Liver (tissue), 8 donors: ENCODE measurements at regions not wholly inside any gene's neighbourhood (a gene's known extent, or its start where the extent isn't known, plus 50 kb on each side); places are given as distances from the start of the nearest gene placed in this dataset.

ENCODE experiments used
- DNase-seq: peaks from one replicate; pipeline ENCODE4 v3.0.0-alpha.2; 2017; ENCODE audit warnings: low spot score
- H3K27ac ChIP-seq, 2 donors: one replicate each; pipeline ENCODE4 v1.7.0; 2013; ENCODE audit warnings: inconsistent platforms in 2 of 2, low read length in 2 of 2, control low read depth in 1 of 2, low read depth in 1 of 2, mild to moderate bottlenecking in 1 of 2
- H3K27me3 ChIP-seq, 4 donors: one replicate each; pipeline versions ENCODE4 v1.6.1 to v1.7.0; 2013; ENCODE audit warnings: low read length in 3 of 4, inconsistent platforms in 1 of 4, mild to moderate bottlenecking in 1 of 4, moderate library complexity in 1 of 4; ENCODE audit not compliant: control insufficient read depth in 4 of 4, insufficient read depth in 4 of 4
- H3K36me3 ChIP-seq, 4 donors: one replicate each; pipeline versions ENCODE4 v1.6.1 to v1.7.0; 2013; ENCODE audit warnings: low read length in 3 of 4, mild to moderate bottlenecking in 3 of 4, low read depth in 1 of 4, moderate library complexity in 1 of 4; ENCODE audit not compliant: control insufficient read depth in 4 of 4, insufficient read depth in 3 of 4
- H3K4me1 ChIP-seq, 4 donors: one replicate each; pipeline versions ENCODE4 v1.6.1 to v1.7.0; 2013; ENCODE audit warnings: low read length in 3 of 4, mild to moderate bottlenecking in 3 of 4, moderate library complexity in 1 of 4; ENCODE audit not compliant: control insufficient read depth in 4 of 4, insufficient read depth in 4 of 4
- H3K4me3 ChIP-seq, 3 donors: one replicate each; pipeline versions ENCODE4 v1.6.1 to v1.7.0; 2013; ENCODE audit warnings: low read length in 3 of 3, control low read depth in 1 of 3, low read depth in 1 of 3, mild to moderate bottlenecking in 1 of 3
- H3K9ac ChIP-seq, 2 donors: one replicate each; pipeline ENCODE4 v1.7.0; 2013; ENCODE audit warnings: low read length in 2 of 2, mild to moderate bottlenecking in 2 of 2, moderate library complexity in 2 of 2, control low read depth in 1 of 2, low read depth in 1 of 2
- H3K9me3 ChIP-seq, 4 donors: one replicate each; pipeline versions ENCODE4 v1.6.1 to v1.7.0; 2013; ENCODE audit warnings: low read length in 3 of 4; ENCODE audit not compliant: control insufficient read depth in 4 of 4
- EGR1 ChIP-seq, 2 donors: IDR thresholded peaks; 2 replicates each; pipeline ENCODE4 v1.6.1; 2016 to 2018; ENCODE audit warnings: antibody characterized with exemption in 2 of 2, low read depth in 2 of 2
- FOXA1 ChIP-seq: IDR thresholded peaks from 2 replicates; pipeline ENCODE4 v1.6.1; 2016; ENCODE audit warnings: antibody characterized with exemption
- FOXA2 ChIP-seq: IDR thresholded peaks from 2 replicates; pipeline ENCODE4 v1.6.1; 2016; ENCODE audit warnings: antibody characterized with exemption
- GABPA ChIP-seq, 2 donors: IDR thresholded peaks in 1 of 2; conservative IDR thresholded peaks in 1 of 2; 2 replicates each; pipeline ENCODE4 v1.6.1; 2016; ENCODE audit warnings: antibody characterized with exemption in 2 of 2, mild to moderate bottlenecking in 1 of 2, moderate library complexity in 1 of 2
- HNF4A ChIP-seq, 2 donors: conservative IDR thresholded peaks; 2 replicates each; pipeline ENCODE4 v1.6.1; 2016; ENCODE audit warnings: antibody characterized with exemption in 2 of 2, mild to moderate bottlenecking in 2 of 2
- HNF4G ChIP-seq: IDR thresholded peaks from 2 replicates; pipeline ENCODE4 v1.6.1; 2016; ENCODE audit warnings: antibody characterized with exemption
- JUND ChIP-seq, 2 donors: IDR thresholded peaks; 2 replicates each; pipeline ENCODE4 v1.6.1; 2016; ENCODE audit warnings: antibody characterized with exemption in 2 of 2
- NR2F2 ChIP-seq: IDR thresholded peaks from 2 replicates; pipeline ENCODE4 v1.6.1; 2016; ENCODE audit warnings: antibody characterized with exemption
- RAD21 ChIP-seq, 2 donors: IDR thresholded peaks; 2 replicates each; pipeline ENCODE4 v1.6.1; 2016; ENCODE audit warnings: antibody characterized with exemption in 2 of 2, mild to moderate bottlenecking in 2 of 2
- RXRA ChIP-seq, 2 donors: IDR thresholded peaks; 2 replicates each; pipeline ENCODE4 v1.6.1; 2017 to 2018; ENCODE audit warnings: antibody characterized with exemption in 2 of 2, mild to moderate bottlenecking in 1 of 2
- SP1 ChIP-seq: IDR thresholded peaks from 2 replicates; pipeline ENCODE4 v1.6.1; 2018; ENCODE audit warnings: antibody characterized with exemption, mild to moderate bottlenecking
- TAF1 ChIP-seq: conservative IDR thresholded peaks from 2 replicates; pipeline ENCODE4 v1.6.1; 2016; ENCODE audit warnings: antibody characterized with exemption, mild to moderate bottlenecking
- YY1 ChIP-seq: IDR thresholded peaks from 2 replicates; pipeline ENCODE4 v1.6.1; 2016; ENCODE audit warnings: antibody characterized with exemption, mild to moderate bottlenecking
- WGBS: extraction: QIAGEN DNeasy Blood & Tissue Kit; methylation state at CpG from one replicate; pipeline ENCODE4 v1.1.7; 2013; 5-methylcytosine and 5-hydroxymethylcytosine counted together
- TF ChIP-seq, protein P1 (sequence below): fragments of 150-350 bp; IDR thresholded peaks from 2 replicates; pipeline ENCODE4 v1.5.1; 2017; ENCODE audit warnings: improper control_type of control experiment, low read depth, low read length; ENCODE audit not compliant: missing input control
- TF ChIP-seq, protein P2 (sequence below): IDR thresholded peaks from 2 replicates; pipeline ENCODE4 v1.6.1; 2016; ENCODE audit warnings: antibody characterized with exemption
- TF ChIP-seq, protein P3 (sequence below): IDR thresholded peaks from 2 replicates; pipeline ENCODE4 v1.6.1; 2016; ENCODE audit warnings: antibody characterized with exemption
- TF ChIP-seq, protein P4 (sequence below): IDR thresholded peaks from 2 replicates; pipeline ENCODE4 v1.6.1; 2016; ENCODE audit warnings: antibody characterized with exemption, mild to moderate bottlenecking
- donor health status: healthy.
- donor health status: healthy.
- donor health status: healthy.
- donor health status: healthy.
- donor health status: healthy.

DNA sequence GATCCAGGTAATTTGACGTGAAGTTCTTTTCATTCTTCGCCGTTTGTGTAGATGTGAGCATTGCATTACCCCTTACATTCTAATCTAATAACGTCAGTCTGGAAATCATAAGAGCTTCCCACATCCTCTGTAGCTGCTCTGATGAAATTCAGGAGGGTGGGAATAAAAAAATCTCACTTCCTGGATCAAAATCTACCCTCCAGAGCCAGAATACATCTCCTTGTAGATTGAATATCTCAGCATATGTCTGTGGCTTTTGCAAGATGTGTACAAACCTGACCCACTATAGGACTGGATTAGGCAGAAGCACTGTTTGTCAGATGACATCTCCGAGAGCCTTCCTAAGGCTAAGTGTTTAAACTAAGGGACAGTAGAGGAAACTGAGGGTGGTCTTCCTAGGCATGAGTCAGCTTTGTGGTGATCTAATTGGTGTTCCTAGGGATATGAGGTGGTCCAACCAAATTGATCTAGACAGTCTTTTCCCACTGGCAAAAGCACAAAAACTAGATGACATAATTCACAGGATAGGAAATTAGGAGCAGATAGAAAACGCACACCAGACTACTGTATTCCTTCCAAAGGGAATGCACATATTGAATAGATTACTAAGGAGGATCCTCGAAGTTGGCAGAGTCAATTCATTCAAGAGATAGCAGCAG is 216.3 kb upstream of the LRTM1 start:
- H3K36me3 ChIP-seq, result no peaks in the 10 kb centered on the region
- no peak overlapping the region for H3K9ac ChIP-seq
- TF ChIP-seq, protein P1, sequence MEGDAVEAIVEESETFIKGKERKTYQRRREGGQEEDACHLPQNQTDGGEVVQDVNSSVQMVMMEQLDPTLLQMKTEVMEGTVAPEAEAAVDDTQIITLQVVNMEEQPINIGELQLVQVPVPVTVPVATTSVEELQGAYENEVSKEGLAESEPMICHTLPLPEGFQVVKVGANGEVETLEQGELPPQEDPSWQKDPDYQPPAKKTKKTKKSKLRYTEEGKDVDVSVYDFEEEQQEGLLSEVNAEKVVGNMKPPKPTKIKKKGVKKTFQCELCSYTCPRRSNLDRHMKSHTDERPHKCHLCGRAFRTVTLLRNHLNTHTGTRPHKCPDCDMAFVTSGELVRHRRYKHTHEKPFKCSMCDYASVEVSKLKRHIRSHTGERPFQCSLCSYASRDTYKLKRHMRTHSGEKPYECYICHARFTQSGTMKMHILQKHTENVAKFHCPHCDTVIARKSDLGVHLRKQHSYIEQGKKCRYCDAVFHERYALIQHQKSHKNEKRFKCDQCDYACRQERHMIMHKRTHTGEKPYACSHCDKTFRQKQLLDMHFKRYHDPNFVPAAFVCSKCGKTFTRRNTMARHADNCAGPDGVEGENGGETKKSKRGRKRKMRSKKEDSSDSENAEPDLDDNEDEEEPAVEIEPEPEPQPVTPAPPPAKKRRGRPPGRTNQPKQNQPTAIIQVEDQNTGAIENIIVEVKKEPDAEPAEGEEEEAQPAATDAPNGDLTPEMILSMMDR, result no peak
- TF ChIP-seq SP1, result no peak
- no peak for TF ChIP-seq TAF1
- no peak for TF ChIP-seq JUND (IDR thresholded peaks at IDR 0.05)
- TF ChIP-seq HNF4A (conservative IDR thresholded peaks at IDR 0.05), result no peak
- no peak for TF ChIP-seq RAD21 (IDR thresholded peaks at IDR 0.05)
- TF ChIP-seq EGR1 (IDR thresholded peaks at IDR 0.05; ENCODE audit: low read depth in 2 of 2), result no peak
- TF ChIP-seq, protein P2, sequence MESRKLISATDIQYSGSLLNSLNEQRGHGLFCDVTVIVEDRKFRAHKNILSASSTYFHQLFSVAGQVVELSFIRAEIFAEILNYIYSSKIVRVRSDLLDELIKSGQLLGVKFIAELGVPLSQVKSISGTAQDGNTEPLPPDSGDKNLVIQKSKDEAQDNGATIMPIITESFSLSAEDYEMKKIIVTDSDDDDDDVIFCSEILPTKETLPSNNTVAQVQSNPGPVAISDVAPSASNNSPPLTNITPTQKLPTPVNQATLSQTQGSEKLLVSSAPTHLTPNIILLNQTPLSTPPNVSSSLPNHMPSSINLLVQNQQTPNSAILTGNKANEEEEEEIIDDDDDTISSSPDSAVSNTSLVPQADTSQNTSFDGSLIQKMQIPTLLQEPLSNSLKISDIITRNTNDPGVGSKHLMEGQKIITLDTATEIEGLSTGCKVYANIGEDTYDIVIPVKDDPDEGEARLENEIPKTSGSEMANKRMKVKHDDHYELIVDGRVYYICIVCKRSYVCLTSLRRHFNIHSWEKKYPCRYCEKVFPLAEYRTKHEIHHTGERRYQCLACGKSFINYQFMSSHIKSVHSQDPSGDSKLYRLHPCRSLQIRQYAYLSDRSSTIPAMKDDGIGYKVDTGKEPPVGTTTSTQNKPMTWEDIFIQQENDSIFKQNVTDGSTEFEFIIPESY, result no peak
- no peak for TF ChIP-seq RXRA (IDR thresholded peaks at IDR 0.05)
- TF ChIP-seq NR2F2, result no peak
- TF ChIP-seq, protein P3, sequence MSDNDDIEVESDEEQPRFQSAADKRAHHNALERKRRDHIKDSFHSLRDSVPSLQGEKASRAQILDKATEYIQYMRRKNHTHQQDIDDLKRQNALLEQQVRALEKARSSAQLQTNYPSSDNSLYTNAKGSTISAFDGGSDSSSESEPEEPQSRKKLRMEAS, result no peak
- TF ChIP-seq, protein P4, sequence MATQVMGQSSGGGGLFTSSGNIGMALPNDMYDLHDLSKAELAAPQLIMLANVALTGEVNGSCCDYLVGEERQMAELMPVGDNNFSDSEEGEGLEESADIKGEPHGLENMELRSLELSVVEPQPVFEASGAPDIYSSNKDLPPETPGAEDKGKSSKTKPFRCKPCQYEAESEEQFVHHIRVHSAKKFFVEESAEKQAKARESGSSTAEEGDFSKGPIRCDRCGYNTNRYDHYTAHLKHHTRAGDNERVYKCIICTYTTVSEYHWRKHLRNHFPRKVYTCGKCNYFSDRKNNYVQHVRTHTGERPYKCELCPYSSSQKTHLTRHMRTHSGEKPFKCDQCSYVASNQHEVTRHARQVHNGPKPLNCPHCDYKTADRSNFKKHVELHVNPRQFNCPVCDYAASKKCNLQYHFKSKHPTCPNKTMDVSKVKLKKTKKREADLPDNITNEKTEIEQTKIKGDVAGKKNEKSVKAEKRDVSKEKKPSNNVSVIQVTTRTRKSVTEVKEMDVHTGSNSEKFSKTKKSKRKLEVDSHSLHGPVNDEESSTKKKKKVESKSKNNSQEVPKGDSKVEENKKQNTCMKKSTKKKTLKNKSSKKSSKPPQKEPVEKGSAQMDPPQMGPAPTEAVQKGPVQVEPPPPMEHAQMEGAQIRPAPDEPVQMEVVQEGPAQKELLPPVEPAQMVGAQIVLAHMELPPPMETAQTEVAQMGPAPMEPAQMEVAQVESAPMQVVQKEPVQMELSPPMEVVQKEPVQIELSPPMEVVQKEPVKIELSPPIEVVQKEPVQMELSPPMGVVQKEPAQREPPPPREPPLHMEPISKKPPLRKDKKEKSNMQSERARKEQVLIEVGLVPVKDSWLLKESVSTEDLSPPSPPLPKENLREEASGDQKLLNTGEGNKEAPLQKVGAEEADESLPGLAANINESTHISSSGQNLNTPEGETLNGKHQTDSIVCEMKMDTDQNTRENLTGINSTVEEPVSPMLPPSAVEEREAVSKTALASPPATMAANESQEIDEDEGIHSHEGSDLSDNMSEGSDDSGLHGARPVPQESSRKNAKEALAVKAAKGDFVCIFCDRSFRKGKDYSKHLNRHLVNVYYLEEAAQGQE, result no peak
- TF ChIP-seq GABPA (IDR thresholded peaks at IDR 0.05 in 1 of 2, conservative IDR thresholded peaks at IDR 0.05 in 1 of 2), result no peak
- no peak for TF ChIP-seq FOXA2
- TF ChIP-seq YY1, result no peak
- no peak for TF ChIP-seq HNF4G
- no peak overlapping the region for H3K4me3 ChIP-seq
- no peak for DNase-seq
- no peaks in the 10 kb centered on the region for H3K9me3 ChIP-seq
- 68% methylated on average over 7 of the region's 7 CpGs for WGBS
- no peaks in the 10 kb centered on the region for H3K4me1 ChIP-seq
- H3K27ac ChIP-seq, result no peak overlapping the region
- H3K27me3 ChIP-seq, result peaks cover 0 to 4% (median 3%) of the 10 kb centered on the region in 4 donors

DNA sequence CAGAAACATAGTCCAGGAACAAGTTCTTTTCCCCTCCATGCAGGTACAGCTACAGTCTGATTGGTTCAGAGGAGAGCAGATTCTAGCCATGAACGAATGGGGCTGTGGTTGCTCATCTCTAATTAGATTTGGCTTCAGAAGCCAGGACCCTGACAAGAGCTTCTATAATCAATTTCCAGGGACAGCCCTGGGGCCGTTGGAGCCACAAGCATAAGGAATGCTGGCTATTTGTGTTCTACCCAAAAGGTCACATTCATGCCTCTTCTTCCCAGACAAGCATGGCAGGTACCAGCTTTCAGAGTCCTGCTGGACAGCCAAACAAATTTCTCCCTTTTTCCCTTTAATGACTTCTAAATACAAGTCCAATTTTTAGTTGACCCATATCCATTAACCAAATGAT is 215.5 kb upstream of the LRTM1 start:
- Histone ChIP-seq H3K36me3 (no peaks in the 10 kb centered on the region), H3K27ac (no peak overlapping the region), H3K27me3 (peaks cover 0 to 4% (median 2%) of the 10 kb centered on the region in 4 donors), H3K4me3 (no peak overlapping the region), H3K9ac (no peak overlapping the region), H3K9me3 (no peaks in the 10 kb centered on the region), H3K4me1 (no peaks in the 10 kb centered on the region)
- TF ChIP-seq, protein P4, result no peak
- TF ChIP-seq, protein P1, result no peak
- TF ChIP-seq TAF1 (no peak), HNF4G (no peak), HNF4A (conservative IDR thresholded peaks at IDR 0.05) (no peak), GABPA (IDR thresholded peaks at IDR 0.05 in 1 of 2, conservative IDR thresholded peaks at IDR 0.05 in 1 of 2) (no peak), SP1 (no peak), FOXA1 (no peak)
- TF ChIP-seq, protein P3, result no peak
- 49% methylated on average over 2 of the region's 2 CpGs for WGBS
- no peak for DNase-seq
